A673 (cell line): ENCODE measurements at regions not wholly inside any gene's neighbourhood (a gene's known extent, or its start where the extent isn't known, plus 50 kb on each side); places are given as distances from the start of the nearest gene placed in this dataset.

Source experiments
- CTCF ChIP-seq: fragments of 300-800, 200-600 bp; sonication (generic); conservative IDR thresholded peaks from 2 replicates; pipeline ENCODE4 v1.5.1; 2017; ENCODE audit warnings: low read depth, mild to moderate bottlenecking, antibody characterized with exemption, low read length, moderate library complexity, mixed read lengths
- EZH2 ChIP-seq: fragments of 200-600 bp; sonication (generic); IDR thresholded peaks from 2 replicates; pipeline ENCODE4 v1.6.1; 2017; ENCODE audit warnings: borderline replicate concordance, low read depth, mild to moderate bottlenecking, mixed read lengths, antibody characterized with exemption, low read length; ENCODE audit not compliant: poor library complexity, severe bottlenecking

- TF ChIP-seq CTCF (no peak), EZH2 (no peak)
Measured at GRCh38 chr17:77045441-77046041, 95.2 kb upstream of the SEC14L1 start.
